ENCODE measurements at regions not wholly inside any gene's neighbourhood (a gene's known extent, or its start where the extent isn't known, plus 50 kb on each side); places are given as distances from the start of the nearest gene placed in this dataset.

GRCh38 chr10:33396938-33397337, 62.5 kb upstream of the NRP1 start:
- no peak for DNase-seq

DNA sequence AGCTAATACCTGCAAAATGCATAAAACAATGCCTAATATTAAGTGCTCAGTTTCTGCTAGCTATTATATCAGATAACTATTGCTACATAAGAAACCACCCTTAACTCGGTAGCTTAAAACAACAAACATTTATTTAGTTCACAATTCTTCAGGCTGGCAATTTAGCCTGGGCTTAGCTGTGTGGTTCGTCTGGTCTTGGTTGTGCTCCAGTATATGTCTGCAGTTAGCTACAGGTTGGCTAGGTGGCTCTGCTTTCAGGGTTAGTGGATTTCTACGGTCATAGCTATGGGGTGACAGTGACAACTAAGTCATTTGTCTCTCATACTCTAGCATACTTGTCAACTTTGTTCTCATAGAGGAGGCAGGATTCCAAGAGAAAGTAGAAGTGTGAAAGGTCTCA, 61.8 kb upstream of the NRP1 start:
- no peak for DNase-seq

- DNase-seq = no peak
These were observed 60.7 kb upstream of the NRP1 start for GRCh38 chr10:33395201-33395600.

DNA sequence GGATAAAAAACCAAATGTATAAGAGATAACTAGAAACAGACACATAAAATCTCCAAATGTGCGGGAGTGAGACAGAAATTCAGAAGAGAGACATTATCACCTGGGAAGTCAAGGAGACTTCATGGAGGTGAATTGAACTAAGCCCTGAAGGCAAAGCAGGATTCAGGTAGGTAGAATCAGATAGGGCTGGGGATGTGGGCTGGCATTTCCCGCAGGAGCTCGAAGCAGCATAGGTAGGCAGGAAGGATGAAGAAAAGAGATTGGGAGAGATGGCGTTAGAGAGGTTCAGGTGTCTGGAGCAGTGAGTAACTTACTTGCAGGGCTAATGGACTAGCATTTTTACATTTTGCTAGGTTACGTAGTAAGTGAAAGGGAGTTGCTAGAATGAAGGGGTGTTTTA, 58.2 kb upstream of the NRP1 start:
- no peak for DNase-seq

GRCh38 chr10:33391611-33392465, 57.4 kb upstream of the NRP1 start:
- DNase-seq = no peak

- DNase-seq = no peak
These were observed 55.6 kb upstream of the NRP1 start for GRCh38 chr10:33390046-33390445.

DNA sequence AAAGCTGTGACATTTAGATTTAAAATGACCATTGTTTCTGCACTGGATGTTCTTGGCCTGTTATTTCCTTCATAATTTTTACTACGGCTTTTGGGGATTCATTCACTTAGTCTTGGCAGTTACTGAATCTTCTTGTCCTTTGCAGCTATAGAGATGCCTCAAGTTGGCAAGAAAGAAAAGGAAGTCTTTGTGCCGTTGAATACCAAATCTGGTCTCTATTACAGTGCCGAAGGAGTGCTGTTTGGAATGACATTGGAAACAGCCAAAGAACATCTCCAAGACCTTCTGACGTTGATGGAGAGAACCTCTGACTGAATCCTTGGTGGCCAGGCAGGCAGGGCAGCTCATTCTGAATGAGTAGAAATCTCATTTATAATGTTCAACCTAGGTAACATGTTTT, 54.3 kb upstream of the NRP1 start:
- DNase-seq = no peak

GRCh38 chr10:33388382-33388781, 53.9 kb upstream of the NRP1 start:
- no peak for DNase-seq

DNA sequence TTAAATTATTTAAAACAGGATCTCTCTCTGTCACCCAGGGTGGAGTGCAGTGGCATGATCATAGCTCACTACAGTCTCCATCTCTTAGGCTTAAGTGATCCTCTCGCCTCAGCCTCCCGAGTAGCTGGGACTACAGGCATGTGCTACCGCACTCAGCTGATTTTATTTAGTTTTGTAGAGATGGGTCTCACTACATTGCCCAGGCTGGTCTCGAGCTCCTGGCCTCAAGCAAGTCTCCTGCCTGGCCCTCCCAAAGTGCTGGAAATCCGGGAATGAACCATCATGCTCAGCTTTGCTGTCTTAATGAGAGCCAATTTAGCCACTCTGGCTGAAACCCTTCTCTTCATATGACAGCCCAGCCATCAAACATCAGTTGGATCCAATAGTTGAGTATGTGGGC, 53.3 kb upstream of the NRP1 start:
- no peak for DNase-seq

- no peak for DNase-seq
These were observed 52.5 kb upstream of the NRP1 start for GRCh38 chr10:33386926-33387325.

- DNase-seq = no peak
These were observed 51.2 kb upstream of the NRP1 start for GRCh38 chr10:33385686-33386085.

- no peak for DNase-seq
These were observed 50.5 kb upstream of the NRP1 start for GRCh38 chr10:33385015-33385414.

Measured in NCI-H2029 (cell line).